IPS DF 19.7 (cell line): ENCODE measurements at regions not wholly inside any gene's neighbourhood (a gene's known extent, or its start where the extent isn't known, plus 50 kb on each side); places are given as distances from the start of the nearest gene placed in this dataset.

Experiments
- DNase-seq: peaks from one replicate; pipeline ENCODE4 v3.0.0-alpha.2; 2013; ENCODE audit warnings: low read depth, low spot score

- DNase-seq: no peak
Measured at GRCh38 chr13:76213423-76213904, 577.3 kb downstream of the LMO7 start.

- no peak for DNase-seq
Measured at GRCh38 chr13:76210262-76210661, 574.1 kb downstream of the LMO7 start.

GRCh38 chr13:76198568-76199163 lies 562.5 kb downstream of the LMO7 start:
- DNase-seq: no peak

GRCh38 chr13:76189882-76190519 lies 553.9 kb downstream of the LMO7 start:
- no peak for DNase-seq

- no peak for DNase-seq
Measured at GRCh38 chr13:76175961-76176725, 540.0 kb downstream of the LMO7 start.

GRCh38 chr13:76168661-76169060 lies 532.5 kb downstream of the LMO7 start:
- DNase-seq: no peak

- no peak for DNase-seq
Measured at GRCh38 chr13:76164290-76164689, 528.2 kb downstream of the LMO7 start.

- no peak for DNase-seq
Measured at GRCh38 chr13:76163761-76164160, 527.6 kb downstream of the LMO7 start.

GRCh38 chr13:76160961-76161925 lies 525.1 kb downstream of the LMO7 start:
- DNase-seq: no peak

GRCh38 chr13:76160506-76160905 lies 524.4 kb downstream of the LMO7 start:
- DNase-seq: no peak

GRCh38 chr13:76157926-76158325 lies 521.8 kb downstream of the LMO7 start:
- no peak for DNase-seq

- no peak for DNase-seq
Measured at GRCh38 chr13:76153239-76153638, 517.1 kb downstream of the LMO7 start.

GRCh38 chr13:76148926-76149325 lies 512.8 kb downstream of the LMO7 start:
- DNase-seq: no peak

GRCh38 chr13:76148374-76148773 lies 512.2 kb downstream of the LMO7 start:
- DNase-seq: no peak

GRCh38 chr13:76132532-76132931 lies 496.4 kb downstream of the LMO7 start:
- no peak for DNase-seq

GRCh38 chr13:76131551-76131950 lies 495.4 kb downstream of the LMO7 start:
- no peak for DNase-seq

- DNase-seq: no peak
Measured at GRCh38 chr13:76129305-76130000, 493.3 kb downstream of the LMO7 start.

GRCh38 chr13:76127922-76128321 lies 491.8 kb downstream of the LMO7 start:
- no peak for DNase-seq

GRCh38 chr13:76123548-76123947 lies 487.4 kb downstream of the LMO7 start:
- DNase-seq: no peak

- DNase-seq: no peak
Measured at GRCh38 chr13:76116751-76117360, 480.7 kb downstream of the LMO7 start.

- no peak for DNase-seq
Measured at GRCh38 chr13:76106763-76107162, 470.6 kb downstream of the LMO7 start.
